ENCODE measurements at regions not wholly inside any gene's neighbourhood (a gene's known extent, or its start where the extent isn't known, plus 50 kb on each side); places are given as distances from the start of the nearest gene placed in this dataset.
"Not testable (repeated sequence)": the region's sequence is repeated elsewhere in the genome, so short reads cannot be mapped to it uniquely, and the experiment has no call there.

GRCh38 chr1:234784108-234784507, 174.1 kb upstream of the IRF2BP2 start:
- H3K27me3 ChIP-seq (ENCODE audit: insufficient read depth, low read length, poor library complexity, severe bottlenecking); H3K9me3 ChIP-seq (ENCODE audit: low read length); H3K27ac Mint-ChIP-seq; H3K36me3 Mint-ChIP-seq; CTCF ChIA-PET; H3K36me3 ChIP-seq (ENCODE audit: insufficient read depth, low read length); H3K27me3 Mint-ChIP-seq; DNase-seq; H3K27ac ChIP-seq (ENCODE audit: low read depth, low read length); H3K9me3 Mint-ChIP-seq; H3K4me1 ChIP-seq (ENCODE audit: insufficient read depth, low read length); POLR2A ChIA-PET; H3K4me3 ChIP-seq (ENCODE audit: low read length); H3K4me1 Mint-ChIP-seq; H3K4me3 Mint-ChIP-seq: not testable (repeated sequence)

DNA sequence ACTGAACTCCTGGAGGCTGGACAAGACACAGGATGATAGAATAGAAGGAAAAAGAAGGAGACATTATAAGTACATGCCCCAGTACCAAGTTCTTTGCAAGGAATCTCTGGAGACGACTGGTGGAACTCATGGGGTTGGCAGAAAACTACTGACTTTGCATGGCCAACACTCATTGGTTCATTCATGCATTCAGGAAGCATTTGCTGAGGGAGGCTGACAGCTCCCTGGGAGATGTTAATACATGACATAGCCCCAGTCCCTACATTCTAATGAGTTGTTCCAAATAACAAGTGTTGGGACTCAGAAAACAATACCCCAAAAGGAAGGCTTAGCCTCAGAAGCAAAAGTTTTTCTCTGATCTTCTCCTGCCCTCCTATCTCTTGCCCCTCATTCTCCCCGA, 172.8 kb upstream of the IRF2BP2 start:
- CTCF ChIA-PET, result no interaction called here
- H3K27me3 Mint-ChIP-seq, result no peaks in the 10 kb centered on the region

DNA sequence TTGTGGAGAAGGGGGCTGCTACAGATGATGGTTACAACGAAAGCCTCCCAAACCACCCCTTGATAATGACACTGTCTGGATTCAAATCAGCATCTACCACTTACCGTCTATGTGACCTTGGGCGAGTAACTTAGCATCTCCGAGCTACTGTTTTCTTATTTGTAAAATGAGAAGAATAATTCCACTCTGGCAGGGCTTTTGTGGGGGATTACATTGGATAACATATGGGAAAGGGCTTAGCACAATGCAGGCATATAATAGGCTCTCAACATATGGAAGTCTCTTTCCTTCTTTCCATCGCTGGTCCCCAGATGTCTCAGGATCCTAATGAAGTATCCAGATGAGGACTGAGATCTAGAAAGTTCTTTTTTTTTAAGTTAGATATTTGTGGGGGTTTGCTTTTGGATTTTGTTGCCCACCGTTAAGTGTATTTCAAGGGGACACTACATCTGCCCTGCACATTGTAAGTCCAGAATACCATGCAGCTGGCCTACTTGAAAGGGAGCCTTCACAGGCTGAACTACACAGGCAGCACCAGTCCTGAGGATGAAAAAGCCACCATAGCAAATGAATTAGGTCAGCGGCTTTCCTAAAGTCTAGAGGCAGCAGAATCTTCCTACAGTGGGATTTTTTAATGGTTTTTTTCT, 172.2 kb upstream of the IRF2BP2 start:
- DNase-seq, result no peak
- H3K4me1 ChIP-seq (ENCODE audit: insufficient read depth, low read length), result peaks cover 10% of the 10 kb centered on the region
- no peak overlapping the region for H3K4me3 ChIP-seq (ENCODE audit: low read length)
- H3K9me3 ChIP-seq (ENCODE audit: low read length), result no peaks in the 10 kb centered on the region
- POLR2A ChIA-PET, result no interaction called here
- no peak overlapping the region for H3K27ac ChIP-seq (ENCODE audit: low read depth, low read length)
- Mint-ChIP-seq H3K4me3 (no peak overlapping the region), H3K27ac (no peak overlapping the region), H3K36me3 (no peaks in the 10 kb centered on the region), H3K4me1 (no peaks in the 10 kb centered on the region), H3K27me3 (no peaks in the 10 kb centered on the region), H3K9me3 (no peaks in the 10 kb centered on the region)
- peaks cover 6% of the 10 kb centered on the region for H3K27me3 ChIP-seq (ENCODE audit: insufficient read depth, low read length, poor library complexity, severe bottlenecking)
- CTCF ChIA-PET, result interaction anchor here (1.0 kb wide), 1 partner anchor 41 kb away, joined by 3 read pairs; no protein-coding TSS in a partner anchor
- H3K36me3 ChIP-seq (ENCODE audit: insufficient read depth, low read length), result no peaks in the 10 kb centered on the region

More for the DNA sequence above, 172.8 kb upstream of the IRF2BP2 start:
- Histone ChIP-seq H3K27me3 (ENCODE audit: insufficient read depth, low read length, poor library complexity, severe bottlenecking) (peaks cover 5% of the 10 kb centered on the region), H3K4me1 (ENCODE audit: insufficient read depth, low read length) (peaks cover 10% of the 10 kb centered on the region), H3K4me3 (ENCODE audit: low read length) (no peak overlapping the region), H3K9me3 (ENCODE audit: low read length) (no peaks in the 10 kb centered on the region), H3K27ac (ENCODE audit: low read depth, low read length) (no peak overlapping the region), H3K36me3 (ENCODE audit: insufficient read depth, low read length) (no peaks in the 10 kb centered on the region)
- Mint-ChIP-seq H3K27ac (no peak overlapping the region), H3K4me1 (no peaks in the 10 kb centered on the region), H3K36me3 (no peaks in the 10 kb centered on the region), H3K4me3 (no peak overlapping the region), H3K9me3 (no peaks in the 10 kb centered on the region)
- POLR2A ChIA-PET, result no interaction called here
- DNase-seq, result no peak

DNA sequence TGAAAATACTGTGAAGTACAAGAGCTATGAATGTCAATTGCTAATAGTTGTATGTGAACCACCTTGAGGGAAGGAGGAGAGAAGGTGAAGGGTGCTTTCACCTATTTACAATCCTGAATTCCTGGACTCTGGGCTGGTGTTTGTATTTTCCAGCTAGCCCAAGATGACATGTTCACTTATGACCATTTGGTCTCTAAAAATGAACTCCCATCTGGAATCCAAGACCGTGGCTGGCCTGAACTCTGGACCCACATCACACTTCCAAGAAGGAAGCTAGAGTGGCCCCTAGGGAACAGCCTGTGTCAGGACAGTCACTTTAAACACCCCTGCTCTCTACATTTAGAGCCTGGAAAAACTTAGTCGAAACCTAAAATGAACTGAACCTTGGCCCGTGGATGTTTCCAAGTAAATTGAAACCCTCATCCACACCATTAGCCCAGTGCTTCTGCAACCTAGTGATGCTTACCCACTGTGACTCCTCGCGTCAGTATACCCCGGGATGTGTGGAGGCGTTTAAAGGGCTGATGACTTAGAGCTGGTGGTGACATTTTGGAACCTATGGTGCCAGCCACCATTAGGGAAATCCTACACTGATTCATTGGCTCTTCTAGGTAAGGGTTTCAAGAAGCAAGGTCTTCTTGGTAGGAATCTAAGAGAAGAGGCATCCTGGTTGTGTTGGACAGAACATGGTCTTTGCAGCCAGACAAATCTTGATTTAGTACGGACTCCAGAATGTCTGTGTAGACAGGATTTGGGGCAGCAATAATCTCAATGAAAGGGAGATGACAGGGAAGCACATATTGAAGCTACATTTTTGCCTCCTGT, 171.5 kb upstream of the IRF2BP2 start:
- H3K36me3 Mint-ChIP-seq, result no peaks in the 10 kb centered on the region
- H3K27ac Mint-ChIP-seq, result no peak overlapping the region
- H3K4me3 Mint-ChIP-seq, result no peak overlapping the region
- no peak overlapping the region for H3K4me3 ChIP-seq (ENCODE audit: low read length)
- ChIA-PET CTCF (interaction anchor here (1.0 kb wide), 1 partner anchor 40 kb away, joined by 3 read pairs; no protein-coding TSS in a partner anchor), POLR2A (no interaction called here)
- H3K27ac ChIP-seq (ENCODE audit: low read depth, low read length), result no peak overlapping the region
- no peaks in the 10 kb centered on the region for H3K27me3 Mint-ChIP-seq
- H3K4me1 ChIP-seq (ENCODE audit: insufficient read depth, low read length), result peaks cover 10% of the 10 kb centered on the region
- H3K9me3 Mint-ChIP-seq, result no peaks in the 10 kb centered on the region
- H3K36me3 ChIP-seq (ENCODE audit: insufficient read depth, low read length), result no peaks in the 10 kb centered on the region
- H3K4me1 Mint-ChIP-seq, result no peaks in the 10 kb centered on the region
- peaks cover 11% of the 10 kb centered on the region for H3K27me3 ChIP-seq (ENCODE audit: insufficient read depth, low read length, poor library complexity, severe bottlenecking)
- H3K9me3 ChIP-seq (ENCODE audit: low read length), result no peaks in the 10 kb centered on the region
- no peak for DNase-seq

DNA sequence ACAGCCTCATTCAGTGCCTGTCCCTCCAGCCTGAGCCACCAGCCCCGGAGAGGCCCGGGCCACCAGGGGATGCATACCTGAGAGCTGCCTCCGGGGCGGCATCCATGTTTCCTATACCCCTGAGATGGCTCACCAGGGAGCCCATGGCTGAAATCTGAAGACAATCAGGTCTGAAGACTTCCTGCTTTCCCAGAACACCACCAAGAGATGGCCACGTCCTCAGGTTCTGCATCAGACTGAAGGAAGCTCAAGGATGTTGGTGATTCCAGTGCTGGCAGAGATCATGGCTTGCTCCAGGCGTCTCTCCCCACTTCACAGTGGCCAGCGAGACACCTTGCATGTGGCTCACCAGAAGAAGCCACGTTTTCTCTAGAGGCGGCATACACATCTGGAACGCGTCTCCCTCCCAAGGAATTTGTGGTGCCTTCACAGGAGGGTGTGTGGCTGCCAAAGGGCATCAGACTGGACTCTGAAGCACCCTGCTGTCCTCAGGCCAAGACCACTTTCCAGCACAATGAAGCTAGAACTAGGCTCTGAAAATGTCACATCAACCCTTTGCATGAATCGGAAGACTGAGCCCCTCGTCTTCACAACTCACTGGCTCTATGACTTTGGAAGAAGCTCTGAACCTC, 170.7 kb upstream of the IRF2BP2 start:
- ChIA-PET CTCF (no interaction called here), POLR2A (no interaction called here)
- Histone ChIP-seq H3K36me3 (ENCODE audit: insufficient read depth, low read length) (no peaks in the 10 kb centered on the region), H3K9me3 (ENCODE audit: low read length) (no peaks in the 10 kb centered on the region), H3K27me3 (ENCODE audit: insufficient read depth, low read length, poor library complexity, severe bottlenecking) (peaks cover 11% of the 10 kb centered on the region), H3K4me3 (ENCODE audit: low read length) (no peak overlapping the region), H3K27ac (ENCODE audit: low read depth, low read length) (no peak overlapping the region), H3K4me1 (ENCODE audit: insufficient read depth, low read length) (peaks cover 10% of the 10 kb centered on the region)
- Mint-ChIP-seq H3K9me3 (no peaks in the 10 kb centered on the region), H3K4me1 (no peaks in the 10 kb centered on the region), H3K27me3 (no peaks in the 10 kb centered on the region), H3K36me3 (no peaks in the 10 kb centered on the region), H3K27ac (no peak overlapping the region), H3K4me3 (no peak overlapping the region)
- DNase-seq, result no peak

- no peak for DNase-seq
- H3K36me3 ChIP-seq (ENCODE audit: insufficient read depth, low read length), result no peaks in the 10 kb centered on the region
- H3K27me3 ChIP-seq (ENCODE audit: insufficient read depth, low read length, poor library complexity, severe bottlenecking), result peaks cover 11% of the 10 kb centered on the region
- no peaks in the 10 kb centered on the region for H3K36me3 Mint-ChIP-seq
- H3K27ac ChIP-seq (ENCODE audit: low read depth, low read length), result no peak overlapping the region
- no peaks in the 10 kb centered on the region for H3K9me3 Mint-ChIP-seq
- peaks cover 10% of the 10 kb centered on the region for H3K4me1 ChIP-seq (ENCODE audit: insufficient read depth, low read length)
- H3K4me3 ChIP-seq (ENCODE audit: low read length), result no peak overlapping the region
- ChIA-PET POLR2A (no interaction called here), CTCF (no interaction called here)
- H3K4me3 Mint-ChIP-seq, result no peak overlapping the region
- no peaks in the 10 kb centered on the region for H3K27me3 Mint-ChIP-seq
- H3K9me3 ChIP-seq (ENCODE audit: low read length), result no peaks in the 10 kb centered on the region
- H3K4me1 Mint-ChIP-seq, result peaks cover 0 to 4% (median 0%) of the 10 kb centered on the region in 3 donors
- H3K27ac Mint-ChIP-seq, result no peak overlapping the region
Measured at GRCh38 chr1:234780112-234780511, 170.1 kb upstream of the IRF2BP2 start.

- H3K9me3 Mint-ChIP-seq, CTCF ChIA-PET: not testable (repeated sequence)
Measured at GRCh38 chr1:234779600-234779999, 169.6 kb upstream of the IRF2BP2 start.

DNA sequence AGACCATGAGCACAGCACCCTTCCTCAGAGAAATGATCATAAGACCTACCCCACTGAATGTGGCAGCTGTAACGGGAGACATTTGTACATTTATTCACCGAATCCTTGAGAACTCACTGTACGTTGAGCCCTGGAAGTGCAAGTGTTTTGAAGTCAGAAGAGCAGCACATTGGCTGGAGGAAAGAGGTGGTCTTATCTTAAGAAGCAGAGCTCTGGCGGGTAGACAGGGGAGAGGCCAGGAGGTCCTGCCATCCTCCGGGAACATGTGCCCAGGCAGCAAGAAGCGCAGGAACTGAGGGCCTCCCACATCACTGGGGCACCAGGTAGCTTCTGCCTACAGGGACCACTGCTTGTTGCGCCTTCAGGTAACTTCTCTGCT, 169.2 kb upstream of the IRF2BP2 start:
- Mint-ChIP-seq H3K36me3 (no peaks in the 10 kb centered on the region), H3K27ac (no peak overlapping the region), H3K4me1 (peaks cover 0 to 6% (median 0%) of the 10 kb centered on the region in 3 donors), H3K9me3 (no peaks in the 10 kb centered on the region), H3K4me3 (no peak overlapping the region), H3K27me3 (no peaks in the 10 kb centered on the region)
- no peaks in the 10 kb centered on the region for H3K9me3 ChIP-seq (ENCODE audit: low read length)
- H3K36me3 ChIP-seq (ENCODE audit: insufficient read depth, low read length), result no peaks in the 10 kb centered on the region
- H3K4me1 ChIP-seq (ENCODE audit: insufficient read depth, low read length), result peaks cover 10% of the 10 kb centered on the region
- CTCF ChIA-PET, result no interaction called here
- no peak overlapping the region for H3K4me3 ChIP-seq (ENCODE audit: low read length)
- POLR2A ChIA-PET, result interaction anchor here (0.6 kb wide), 1 partner anchor 65 kb away, joined by 3 read pairs; no protein-coding TSS in a partner anchor
- no peak for DNase-seq
- H3K27ac ChIP-seq (ENCODE audit: low read depth, low read length), result no peak overlapping the region
- peaks cover 11% of the 10 kb centered on the region for H3K27me3 ChIP-seq (ENCODE audit: insufficient read depth, low read length, poor library complexity, severe bottlenecking)

More at GRCh38 chr1:234779600-234779999, 169.6 kb upstream of the IRF2BP2 start:
- H3K27me3 Mint-ChIP-seq; H3K9me3 ChIP-seq (ENCODE audit: low read length); H3K27ac Mint-ChIP-seq; H3K27ac ChIP-seq (ENCODE audit: low read depth, low read length); H3K36me3 Mint-ChIP-seq; H3K36me3 ChIP-seq (ENCODE audit: insufficient read depth, low read length); DNase-seq; H3K4me1 Mint-ChIP-seq; H3K4me3 ChIP-seq (ENCODE audit: low read length); H3K4me3 Mint-ChIP-seq: not testable (repeated sequence)
- Histone ChIP-seq H3K4me1 (ENCODE audit: insufficient read depth, low read length) (peaks cover 10% of the 10 kb centered on the region), H3K27me3 (ENCODE audit: insufficient read depth, low read length, poor library complexity, severe bottlenecking) (peaks cover 11% of the 10 kb centered on the region)
- POLR2A ChIA-PET, result interaction anchor here (0.6 kb wide), 1 partner anchor 65 kb away, joined by 3 read pairs; no protein-coding TSS in a partner anchor

All from CD8-positive, alpha-beta memory T cell (primary cell).